ENCODE measurements at regions not wholly inside any gene's neighbourhood (a gene's known extent, or its start where the extent isn't known, plus 50 kb on each side); places are given as distances from the start of the nearest gene placed in this dataset.
"Not testable (repeated sequence)": the region's sequence is repeated elsewhere in the genome, so short reads cannot be mapped to it uniquely, and the experiment has no call there.

DNA sequence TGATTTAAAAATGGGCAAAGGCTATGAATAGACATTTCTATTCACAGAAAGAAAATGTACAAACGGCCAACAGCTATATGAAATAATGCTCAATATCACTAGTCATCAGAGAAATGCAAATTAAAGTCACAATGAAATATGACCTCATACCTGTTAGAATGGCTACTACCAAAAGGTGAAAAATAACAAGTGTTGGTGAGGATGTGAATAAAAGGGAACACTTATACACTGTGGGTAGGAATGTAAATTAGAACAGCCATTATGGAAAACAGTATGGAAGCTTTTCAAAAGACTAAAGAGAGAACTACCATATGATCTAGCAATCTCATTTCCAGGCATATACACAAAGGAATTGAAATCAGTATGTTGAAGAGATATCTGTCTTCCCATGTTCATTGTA is 118.9 kb upstream of the SPOPL start:
- no peaks in the 10 kb centered on the region for H3K9me3 ChIP-seq (ENCODE audit: control insufficient read depth in 5 of 5, low read length in 5 of 5)
- no peaks in the 10 kb centered on the region for H3K27me3 ChIP-seq (ENCODE audit: control insufficient read depth in 5 of 5, insufficient read depth in 4 of 5, low read length in 5 of 5)
- no peak overlapping the region for H3K4me3 ChIP-seq (ENCODE audit: low read depth in 1 of 5, low read length in 5 of 5)
- no peaks in the 10 kb centered on the region for H3K4me1 ChIP-seq (ENCODE audit: control insufficient read depth in 5 of 5, insufficient read depth in 5 of 5, low read length in 5 of 5)
- no peak overlapping the region for H3K27ac ChIP-seq (ENCODE audit: low read depth, low read length)
- H3K9ac ChIP-seq (ENCODE audit: low read length in 5 of 5) = no peak overlapping the region
- H3K36me3 ChIP-seq (ENCODE audit: control insufficient read depth in 5 of 5, insufficient read depth in 5 of 5, low read length in 5 of 5) = no peaks in the 10 kb centered on the region

DNA sequence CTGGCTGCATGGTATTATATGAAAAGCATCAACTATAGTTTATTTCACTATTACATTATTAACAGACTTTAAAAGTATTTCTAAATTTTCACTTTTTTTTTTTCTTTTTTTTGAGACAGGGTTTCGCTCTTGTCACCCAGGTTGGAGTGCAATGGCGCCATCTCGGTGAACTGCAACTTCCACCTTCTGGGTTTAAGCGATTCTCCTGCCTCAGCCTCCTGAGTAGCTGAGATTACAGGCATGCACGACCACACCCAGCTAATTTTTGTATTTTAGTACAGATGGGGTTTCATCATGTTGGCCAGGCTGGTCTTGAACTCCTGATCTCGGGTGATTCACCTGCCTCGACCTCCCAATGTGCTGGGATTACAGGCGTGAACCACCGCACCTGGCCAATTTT is 115.4 kb upstream of the SPOPL start:
- H3K9ac ChIP-seq (ENCODE audit: low read length in 5 of 5); H3K27ac ChIP-seq (ENCODE audit: low read depth, low read length); H3K36me3 ChIP-seq (ENCODE audit: control insufficient read depth in 5 of 5, insufficient read depth in 5 of 5, low read length in 5 of 5); H3K9me3 ChIP-seq (ENCODE audit: control insufficient read depth in 5 of 5, low read length in 5 of 5); H3K4me1 ChIP-seq (ENCODE audit: control insufficient read depth in 5 of 5, insufficient read depth in 5 of 5, low read length in 5 of 5); H3K4me3 ChIP-seq (ENCODE audit: low read depth in 1 of 5, low read length in 5 of 5); H3K27me3 ChIP-seq (ENCODE audit: control insufficient read depth in 5 of 5, insufficient read depth in 4 of 5, low read length in 5 of 5): not testable (repeated sequence)

DNA sequence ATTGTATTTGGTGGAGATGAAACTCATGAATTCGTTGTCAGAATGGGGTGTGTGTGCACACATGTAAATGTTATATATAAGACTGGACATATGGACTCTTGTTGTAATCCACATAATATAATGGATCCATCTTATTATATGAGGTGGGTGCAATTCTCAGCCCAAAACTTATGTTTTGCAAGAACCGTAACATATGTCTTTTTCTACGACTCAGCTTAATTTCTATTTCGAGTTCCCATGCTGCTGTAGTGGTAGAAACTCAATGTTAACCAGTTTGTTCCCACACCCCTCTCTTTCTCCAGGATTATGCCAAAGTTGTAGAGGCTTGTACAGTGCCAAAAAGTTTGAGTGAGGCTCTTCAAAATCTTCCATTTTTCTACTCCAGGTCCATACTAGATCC is 112.5 kb upstream of the SPOPL start:
- Histone ChIP-seq H3K9me3 (ENCODE audit: control insufficient read depth in 5 of 5, low read length in 5 of 5) (no peaks in the 10 kb centered on the region), H3K4me3 (ENCODE audit: low read depth in 1 of 5, low read length in 5 of 5) (no peak overlapping the region), H3K9ac (ENCODE audit: low read length in 5 of 5) (no peak overlapping the region), H3K27me3 (ENCODE audit: control insufficient read depth in 5 of 5, insufficient read depth in 4 of 5, low read length in 5 of 5) (no peaks in the 10 kb centered on the region), H3K4me1 (ENCODE audit: control insufficient read depth in 5 of 5, insufficient read depth in 5 of 5, low read length in 5 of 5) (no peaks in the 10 kb centered on the region), H3K36me3 (ENCODE audit: control insufficient read depth in 5 of 5, insufficient read depth in 5 of 5, low read length in 5 of 5) (no peaks in the 10 kb centered on the region), H3K27ac (ENCODE audit: low read depth, low read length) (no peak overlapping the region)

DNA sequence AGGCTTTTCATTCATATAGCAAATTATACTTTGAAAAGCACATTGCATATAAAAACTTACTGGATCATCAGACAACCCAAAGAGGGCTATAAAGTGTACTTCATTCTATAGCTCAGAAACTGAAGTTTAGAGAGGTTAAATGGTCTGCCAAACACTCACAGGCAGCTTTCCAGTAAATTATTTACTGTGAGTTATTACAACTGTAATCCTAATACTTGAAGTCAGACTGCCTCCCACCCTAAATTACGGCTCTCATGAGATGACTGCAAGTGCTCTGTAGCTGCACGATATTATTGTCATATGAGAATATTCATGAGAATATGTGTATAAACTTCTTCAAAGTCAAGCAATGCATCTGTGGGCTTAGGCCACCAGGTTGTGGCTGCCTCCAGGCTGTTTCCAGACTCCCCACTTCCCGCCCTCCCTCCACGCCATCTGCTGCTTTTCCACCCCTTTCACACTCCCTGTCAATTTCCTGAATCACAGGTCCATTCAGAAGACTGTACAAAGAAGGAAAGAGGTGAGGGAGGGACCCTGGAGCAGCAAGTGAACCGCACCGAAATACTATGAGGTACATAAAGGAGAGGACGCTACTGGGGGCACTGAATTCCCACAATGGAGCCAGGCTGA is 111.1 kb upstream of the SPOPL start:
- Histone ChIP-seq H3K27ac (ENCODE audit: low read depth, low read length) (no peak overlapping the region), H3K4me3 (ENCODE audit: low read depth in 1 of 5, low read length in 5 of 5) (no peak overlapping the region), H3K27me3 (ENCODE audit: control insufficient read depth in 5 of 5, insufficient read depth in 4 of 5, low read length in 5 of 5) (no peaks in the 10 kb centered on the region), H3K9me3 (ENCODE audit: control insufficient read depth in 5 of 5, low read length in 5 of 5) (no peaks in the 10 kb centered on the region), H3K36me3 (ENCODE audit: control insufficient read depth in 5 of 5, insufficient read depth in 5 of 5, low read length in 5 of 5) (no peaks in the 10 kb centered on the region), H3K9ac (ENCODE audit: low read length in 5 of 5) (no peak overlapping the region), H3K4me1 (ENCODE audit: control insufficient read depth in 5 of 5, insufficient read depth in 5 of 5, low read length in 5 of 5) (no peaks in the 10 kb centered on the region)

DNA sequence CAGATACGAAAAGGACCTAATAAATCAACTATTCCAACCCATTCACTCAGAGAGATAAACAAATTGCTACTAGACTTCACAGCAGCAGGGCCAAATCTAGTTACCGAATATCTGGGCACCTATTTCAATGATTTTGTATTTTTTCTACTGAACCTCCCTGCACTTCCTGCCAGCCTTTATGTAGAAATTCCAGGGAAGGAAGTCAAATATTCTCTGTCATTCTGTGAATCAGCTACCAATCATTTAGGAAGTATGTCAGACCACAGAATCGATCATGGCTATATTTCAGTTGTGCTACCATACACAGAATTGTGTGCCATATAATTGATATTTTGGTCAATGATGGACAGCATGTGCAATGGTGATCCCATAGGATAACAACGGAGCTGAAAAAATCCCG is 109.6 kb upstream of the SPOPL start:
- H3K27ac ChIP-seq (ENCODE audit: low read depth, low read length) = no peak overlapping the region
- H3K9me3 ChIP-seq (ENCODE audit: control insufficient read depth in 5 of 5, low read length in 5 of 5) = no peaks in the 10 kb centered on the region
- H3K9ac ChIP-seq (ENCODE audit: low read length in 5 of 5) = no peak overlapping the region
- no peak overlapping the region for H3K4me3 ChIP-seq (ENCODE audit: low read depth in 1 of 5, low read length in 5 of 5)
- no peaks in the 10 kb centered on the region for H3K27me3 ChIP-seq (ENCODE audit: control insufficient read depth in 5 of 5, insufficient read depth in 4 of 5, low read length in 5 of 5)
- H3K4me1 ChIP-seq (ENCODE audit: control insufficient read depth in 5 of 5, insufficient read depth in 5 of 5, low read length in 5 of 5) = peaks cover 0 to 8% (median 0%) of the 10 kb centered on the region in 5 donors
- no peaks in the 10 kb centered on the region for H3K36me3 ChIP-seq (ENCODE audit: control insufficient read depth in 5 of 5, insufficient read depth in 5 of 5, low read length in 5 of 5)

DNA sequence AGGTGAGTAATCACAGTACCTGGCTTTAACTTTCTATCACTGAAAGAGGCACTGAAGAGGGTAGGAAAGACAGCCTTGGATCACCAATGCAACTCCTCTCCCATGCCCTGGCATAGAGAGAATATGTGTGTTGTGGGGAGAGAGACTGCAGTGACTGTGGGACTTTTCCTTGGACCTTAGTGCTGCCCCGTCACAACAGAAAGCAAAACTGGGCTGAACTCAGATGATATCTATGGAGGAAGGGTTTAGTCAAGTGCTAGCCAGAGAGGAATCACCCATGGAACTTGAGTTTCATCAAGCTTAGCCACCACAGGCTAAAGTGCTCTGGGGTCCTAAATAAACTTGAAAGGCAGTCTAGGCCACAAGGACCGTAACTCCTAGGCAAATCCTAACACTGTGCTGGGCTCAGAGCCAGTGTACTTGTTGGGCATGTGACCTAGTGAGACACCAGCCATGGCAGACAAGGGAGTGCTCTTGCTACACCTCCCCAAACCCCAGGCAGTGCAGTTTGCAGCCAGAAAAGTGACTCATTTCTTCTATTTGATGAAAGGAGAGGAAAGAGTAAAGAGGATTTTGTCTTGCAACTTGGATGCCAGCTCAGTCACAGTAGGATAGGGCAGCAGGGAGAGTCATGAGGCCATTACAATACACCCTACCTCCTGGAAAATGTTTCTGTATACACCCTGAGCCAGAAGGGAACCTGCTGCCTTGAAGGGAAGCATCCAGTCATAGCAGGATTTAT is 105.8 kb upstream of the SPOPL start:
- Histone ChIP-seq H3K27ac (ENCODE audit: low read depth, low read length) (no peak overlapping the region), H3K27me3 (ENCODE audit: control insufficient read depth in 5 of 5, insufficient read depth in 4 of 5, low read length in 5 of 5) (no peaks in the 10 kb centered on the region)

DNA sequence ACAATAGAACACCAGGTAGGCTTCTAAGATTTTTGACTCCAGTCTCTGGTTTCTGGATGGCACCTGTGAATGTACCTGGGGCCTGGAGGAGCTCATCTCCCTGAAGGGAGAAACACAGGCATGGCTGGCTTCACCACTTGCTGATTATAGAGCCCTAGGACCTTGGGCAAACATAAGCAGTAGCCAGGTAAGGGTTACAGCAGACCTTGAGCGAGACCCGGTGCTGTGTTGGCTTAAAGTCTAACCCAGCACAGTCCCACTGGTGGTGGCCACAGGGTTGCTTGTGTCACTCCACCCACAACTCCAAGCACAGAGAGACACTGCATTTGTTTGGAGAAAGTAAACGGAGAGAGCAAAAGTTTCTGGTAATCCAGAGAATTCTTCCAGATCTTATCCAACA is 104.7 kb upstream of the SPOPL start:
- no peak overlapping the region for H3K4me3 ChIP-seq (ENCODE audit: low read depth in 1 of 5, low read length in 5 of 5)
- peaks cover 0 to 6% (median 0%) of the 10 kb centered on the region in 5 donors for H3K9me3 ChIP-seq (ENCODE audit: control insufficient read depth in 5 of 5, low read length in 5 of 5)
- H3K4me1 ChIP-seq (ENCODE audit: control insufficient read depth in 5 of 5, insufficient read depth in 5 of 5, low read length in 5 of 5) = peaks cover 0 to 8% (median 0%) of the 10 kb centered on the region in 5 donors

More for the DNA sequence above, 105.8 kb upstream of the SPOPL start:
- Histone ChIP-seq H3K9me3 (ENCODE audit: control insufficient read depth in 5 of 5, low read length in 5 of 5) (no peaks in the 10 kb centered on the region), H3K36me3 (ENCODE audit: control insufficient read depth in 5 of 5, insufficient read depth in 5 of 5, low read length in 5 of 5) (no peaks in the 10 kb centered on the region), H3K9ac (ENCODE audit: low read length in 5 of 5) (no peak overlapping the region), H3K4me3 (ENCODE audit: low read depth in 1 of 5, low read length in 5 of 5) (no peak overlapping the region), H3K4me1 (ENCODE audit: control insufficient read depth in 5 of 5, insufficient read depth in 5 of 5, low read length in 5 of 5) (peaks cover 0 to 8% (median 0%) of the 10 kb centered on the region in 5 donors)

DNA sequence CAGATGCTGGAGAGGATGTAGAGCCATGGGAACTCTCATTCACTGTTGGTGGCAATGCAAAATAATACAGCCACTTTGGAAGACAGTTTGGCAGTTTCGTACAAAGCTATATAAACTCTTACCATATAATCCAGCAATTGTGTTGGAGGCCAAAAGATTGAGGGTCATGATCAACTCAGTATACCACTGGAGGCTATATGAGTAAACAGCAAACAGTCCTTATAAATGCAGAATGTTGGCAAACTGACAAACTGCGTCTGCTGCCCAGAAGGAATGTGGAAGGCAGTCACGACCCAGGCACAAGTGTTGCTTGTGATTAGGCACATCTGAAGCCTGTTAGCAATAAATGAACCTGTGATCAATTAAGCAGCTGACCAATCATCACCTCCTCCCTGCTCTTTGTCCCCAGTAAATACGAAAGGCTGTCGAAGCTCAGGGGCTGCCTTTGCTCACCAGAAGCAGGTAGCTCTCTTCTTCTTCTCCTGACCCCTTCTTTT is 98.1 kb upstream of the SPOPL start:
- no peaks in the 10 kb centered on the region for H3K27me3 ChIP-seq (ENCODE audit: control insufficient read depth in 5 of 5, insufficient read depth in 4 of 5, low read length in 5 of 5)
- no peaks in the 10 kb centered on the region for H3K4me1 ChIP-seq (ENCODE audit: control insufficient read depth in 5 of 5, insufficient read depth in 5 of 5, low read length in 5 of 5)
- H3K9ac ChIP-seq (ENCODE audit: low read length in 5 of 5) = no peak overlapping the region
- no peak overlapping the region for H3K27ac ChIP-seq (ENCODE audit: low read depth, low read length)
- peaks cover 0 to 6% (median 0%) of the 10 kb centered on the region in 5 donors for H3K9me3 ChIP-seq (ENCODE audit: control insufficient read depth in 5 of 5, low read length in 5 of 5)
- H3K36me3 ChIP-seq (ENCODE audit: control insufficient read depth in 5 of 5, insufficient read depth in 5 of 5, low read length in 5 of 5) = no peaks in the 10 kb centered on the region
- no peak overlapping the region for H3K4me3 ChIP-seq (ENCODE audit: low read depth in 1 of 5, low read length in 5 of 5)

More for the DNA sequence above, 104.7 kb upstream of the SPOPL start:
- no peaks in the 10 kb centered on the region for H3K36me3 ChIP-seq (ENCODE audit: control insufficient read depth in 5 of 5, insufficient read depth in 5 of 5, low read length in 5 of 5)
- no peak overlapping the region for H3K27ac ChIP-seq (ENCODE audit: low read depth, low read length)
- H3K27me3 ChIP-seq (ENCODE audit: control insufficient read depth in 5 of 5, insufficient read depth in 4 of 5, low read length in 5 of 5) = no peaks in the 10 kb centered on the region
- no peak overlapping the region for H3K9ac ChIP-seq (ENCODE audit: low read length in 5 of 5)

DNA sequence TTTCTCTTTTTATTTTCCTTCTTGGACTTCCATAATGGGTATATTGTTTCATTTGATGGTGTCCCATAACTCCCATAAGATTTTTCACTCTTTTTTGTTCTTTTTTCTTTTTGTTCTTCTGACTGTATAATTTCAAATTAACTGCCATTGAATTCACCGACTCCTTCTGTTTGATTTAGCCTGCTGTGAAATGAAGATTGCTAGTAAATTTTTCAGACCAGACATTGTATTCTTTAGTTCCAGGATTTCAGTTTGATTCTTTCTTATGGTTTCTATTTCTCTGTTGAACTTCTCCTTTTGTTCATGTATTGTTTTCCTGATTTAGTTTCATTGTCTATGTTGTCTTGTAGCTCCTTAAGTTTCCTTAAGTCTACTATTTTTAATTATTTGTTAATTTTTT is 87.6 kb upstream of the SPOPL start:
- Histone ChIP-seq H3K27me3 (ENCODE audit: control insufficient read depth in 5 of 5, insufficient read depth in 4 of 5, low read length in 5 of 5) (no peaks in the 10 kb centered on the region), H3K4me1 (ENCODE audit: control insufficient read depth in 5 of 5, insufficient read depth in 5 of 5, low read length in 5 of 5) (no peaks in the 10 kb centered on the region), H3K27ac (ENCODE audit: low read depth, low read length) (no peak overlapping the region), H3K9me3 (ENCODE audit: control insufficient read depth in 5 of 5, low read length in 5 of 5) (peaks cover 0 to 17% (median 11%) of the 10 kb centered on the region in 5 donors), H3K9ac (ENCODE audit: low read length in 5 of 5) (no peak overlapping the region), H3K36me3 (ENCODE audit: control insufficient read depth in 5 of 5, insufficient read depth in 5 of 5, low read length in 5 of 5) (no peaks in the 10 kb centered on the region), H3K4me3 (ENCODE audit: low read depth in 1 of 5, low read length in 5 of 5) (no peak overlapping the region)

DNA sequence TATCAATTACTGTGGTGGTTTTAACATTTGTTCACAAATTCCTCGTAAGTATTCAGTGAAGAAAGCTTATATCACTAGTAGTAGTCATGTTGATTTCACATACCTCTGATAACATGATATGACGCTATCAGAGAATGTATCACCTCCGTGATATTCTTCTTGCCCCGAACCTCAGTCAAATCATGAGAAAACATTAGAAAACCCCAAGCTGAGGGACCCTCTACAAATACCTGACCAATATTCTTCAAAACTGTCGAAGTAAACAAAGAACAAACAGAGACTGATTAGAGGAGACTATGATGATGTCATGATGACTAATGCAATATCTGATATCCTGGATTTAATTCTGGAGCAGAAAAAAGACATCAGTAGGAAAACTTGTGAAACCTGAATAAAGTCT is 85.6 kb upstream of the SPOPL start:
- Histone ChIP-seq H3K27ac (ENCODE audit: low read depth, low read length) (no peak overlapping the region), H3K9me3 (ENCODE audit: control insufficient read depth in 5 of 5, low read length in 5 of 5) (peaks cover 0 to 17% (median 11%) of the 10 kb centered on the region in 5 donors), H3K4me1 (ENCODE audit: control insufficient read depth in 5 of 5, insufficient read depth in 5 of 5, low read length in 5 of 5) (no peaks in the 10 kb centered on the region), H3K4me3 (ENCODE audit: low read depth in 1 of 5, low read length in 5 of 5) (no peak overlapping the region), H3K9ac (ENCODE audit: low read length in 5 of 5) (no peak overlapping the region), H3K36me3 (ENCODE audit: control insufficient read depth in 5 of 5, insufficient read depth in 5 of 5, low read length in 5 of 5) (no peaks in the 10 kb centered on the region), H3K27me3 (ENCODE audit: control insufficient read depth in 5 of 5, insufficient read depth in 4 of 5, low read length in 5 of 5) (no peaks in the 10 kb centered on the region)

Measured in subcutaneous abdominal adipose tissue (tissue), 5 donors.